Fibroblast of lung (primary cell): ENCODE measurements at regions not wholly inside any gene's neighbourhood (a gene's known extent, or its start where the extent isn't known, plus 50 kb on each side); places are given as distances from the start of the nearest gene placed in this dataset.

Experiments used
- EZH2 ChIP-seq: IDR thresholded peaks from 2 replicates; pipeline ENCODE4 v1.5.1; 2012; ENCODE audit warnings: low read length, control low read depth, mild to moderate bottlenecking; ENCODE audit errors: missing control alignments
- TF ChIP-seq, protein P1 (sequence below), 2 donors: IDR thresholded peaks in 1 of 2; conservative IDR thresholded peaks in 1 of 2; 1 replicate in 1 of 2; 2 replicates in 1 of 2; pipeline ENCODE4 v1.5.1; 2011 to 2012; ENCODE audit warnings: low read length in 2 of 2, control low read depth in 1 of 2, inconsistent platforms in 1 of 2, low read depth in 1 of 2, mild to moderate bottlenecking in 1 of 2

DNA sequence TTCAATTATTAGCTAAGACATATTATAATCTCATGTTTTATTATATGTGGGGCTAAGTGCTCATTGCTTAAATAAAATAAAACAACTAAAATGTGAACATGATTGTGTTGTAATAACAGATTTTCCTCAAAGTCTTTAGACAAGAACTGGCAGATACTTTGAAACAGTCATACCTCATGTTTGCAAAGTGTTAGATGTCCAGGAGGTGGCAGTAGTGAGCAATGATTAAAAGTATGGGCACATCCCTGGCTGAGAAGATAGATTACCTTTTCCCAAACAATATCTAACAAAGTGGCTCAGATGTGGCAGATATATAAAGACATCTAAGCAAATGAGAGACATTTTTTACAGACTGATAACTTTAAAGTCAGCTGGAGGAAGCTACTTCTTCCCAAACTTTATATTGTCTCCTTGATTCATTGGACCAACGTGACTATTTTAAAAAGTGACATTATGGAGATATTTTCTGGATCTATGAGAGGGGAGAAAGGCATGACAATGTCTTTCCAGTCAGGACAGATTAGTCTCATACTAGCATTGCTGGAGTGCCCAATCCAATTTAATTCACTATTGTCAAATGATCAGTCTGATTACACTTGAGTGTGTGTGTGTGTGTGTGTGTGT is 269.8 kb downstream of the S1PR1 start:
- TF ChIP-seq, protein P1, sequence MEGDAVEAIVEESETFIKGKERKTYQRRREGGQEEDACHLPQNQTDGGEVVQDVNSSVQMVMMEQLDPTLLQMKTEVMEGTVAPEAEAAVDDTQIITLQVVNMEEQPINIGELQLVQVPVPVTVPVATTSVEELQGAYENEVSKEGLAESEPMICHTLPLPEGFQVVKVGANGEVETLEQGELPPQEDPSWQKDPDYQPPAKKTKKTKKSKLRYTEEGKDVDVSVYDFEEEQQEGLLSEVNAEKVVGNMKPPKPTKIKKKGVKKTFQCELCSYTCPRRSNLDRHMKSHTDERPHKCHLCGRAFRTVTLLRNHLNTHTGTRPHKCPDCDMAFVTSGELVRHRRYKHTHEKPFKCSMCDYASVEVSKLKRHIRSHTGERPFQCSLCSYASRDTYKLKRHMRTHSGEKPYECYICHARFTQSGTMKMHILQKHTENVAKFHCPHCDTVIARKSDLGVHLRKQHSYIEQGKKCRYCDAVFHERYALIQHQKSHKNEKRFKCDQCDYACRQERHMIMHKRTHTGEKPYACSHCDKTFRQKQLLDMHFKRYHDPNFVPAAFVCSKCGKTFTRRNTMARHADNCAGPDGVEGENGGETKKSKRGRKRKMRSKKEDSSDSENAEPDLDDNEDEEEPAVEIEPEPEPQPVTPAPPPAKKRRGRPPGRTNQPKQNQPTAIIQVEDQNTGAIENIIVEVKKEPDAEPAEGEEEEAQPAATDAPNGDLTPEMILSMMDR (conservative IDR thresholded peaks at IDR 0.05 in 1 of 2, IDR thresholded peaks at IDR 0.05 in 1 of 2; ENCODE audit: low read depth in 1 of 2, low read length in 2 of 2), result peak; percentile 60 to 82
- no peak for TF ChIP-seq EZH2
